HG02870 (cell line): ENCODE measurements at regions not wholly inside any gene's neighbourhood (a gene's known extent, or its start where the extent isn't known, plus 50 kb on each side); places are given as distances from the start of the nearest gene placed in this dataset.

Source experiments
- ATAC-seq: cut with Tn5 transposase; IDR thresholded peaks from one replicate; pipeline ENCODE4 v1.9.1; 2021; ENCODE audit warnings: mild to moderate bottlenecking, moderate library complexity; ENCODE audit not compliant: unreplicated experiment

DNA sequence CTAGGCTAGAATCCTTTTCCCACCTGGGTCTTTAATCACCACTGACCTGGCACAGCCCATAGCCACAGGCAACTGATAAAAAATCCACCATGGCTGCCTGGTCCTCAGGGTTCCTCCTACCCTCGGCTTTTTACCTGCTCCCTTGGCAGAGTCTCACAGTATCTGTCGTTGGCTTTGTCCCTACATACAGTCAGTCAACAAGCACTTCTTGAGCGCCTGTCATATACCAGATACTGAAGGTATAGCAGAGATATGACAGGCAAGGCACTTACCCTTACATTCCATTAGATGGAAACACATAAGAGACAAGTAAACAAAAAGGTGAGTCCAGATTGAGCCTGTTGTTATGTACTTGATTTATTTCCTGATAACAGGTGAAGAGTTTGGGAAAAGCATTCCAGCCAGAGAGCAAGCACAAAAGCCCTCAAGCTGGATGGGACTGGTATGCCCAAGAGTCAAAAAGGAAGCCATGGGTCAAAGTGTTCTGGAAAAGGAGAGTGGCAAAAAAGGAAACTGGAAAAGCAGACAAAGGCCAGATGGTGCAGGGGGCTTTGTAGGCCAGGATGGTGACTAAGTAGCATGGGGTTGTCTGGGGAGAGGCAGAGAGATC is 247.0 kb downstream of the CHD9NB start:
- no peak for ATAC-seq

DNA sequence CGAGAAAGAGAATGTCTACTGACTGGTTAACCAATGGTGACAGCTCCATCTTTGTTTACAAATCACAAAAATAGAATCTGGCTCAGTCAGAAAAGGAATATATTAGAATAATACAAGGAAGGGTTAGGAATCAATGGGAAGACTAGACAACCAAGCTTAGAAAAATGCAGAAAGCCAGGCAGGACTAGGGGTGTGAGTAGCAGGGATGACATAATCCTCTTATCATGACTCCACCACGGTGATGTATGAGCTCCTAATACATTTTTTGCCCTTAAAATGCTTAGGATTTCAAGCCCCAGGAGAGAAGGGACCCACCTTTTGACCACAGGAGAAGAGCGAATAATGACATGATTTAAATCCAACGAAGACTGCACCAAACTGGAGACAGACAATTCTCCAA is 252.3 kb downstream of the CHD9NB start:
- no peak for ATAC-seq

DNA sequence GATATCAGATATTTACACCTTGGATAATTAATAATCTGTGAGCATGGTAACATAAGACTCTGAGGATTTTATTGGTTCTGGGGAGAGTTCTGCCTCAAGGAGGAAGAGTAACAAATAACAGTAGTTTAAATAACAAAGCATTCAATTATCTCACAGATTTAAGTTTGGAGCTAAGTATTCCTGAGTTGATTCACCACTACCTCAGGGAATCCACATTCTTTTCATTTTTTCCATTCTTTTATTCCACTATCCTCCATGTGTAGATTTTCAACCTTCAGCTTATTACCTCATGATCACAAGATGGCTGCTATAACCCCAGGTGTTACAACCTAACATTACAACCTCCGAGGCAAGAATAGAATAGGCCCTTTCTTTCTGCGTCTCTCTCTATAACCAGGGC is 252.2 kb upstream of the TOX3 start:
- ATAC-seq = no peak

- no peak for ATAC-seq
Measured at GRCh38 chr16:52787709-52788108, 240.8 kb upstream of the TOX3 start.

GRCh38 chr16:52786091-52786490 is 239.1 kb upstream of the TOX3 start:
- ATAC-seq = no peak

GRCh38 chr16:52785653-52786052 is 238.7 kb upstream of the TOX3 start:
- no peak for ATAC-seq

GRCh38 chr16:52783616-52784015 is 236.7 kb upstream of the TOX3 start:
- ATAC-seq = no peak

- no peak for ATAC-seq
Measured at GRCh38 chr16:52781005-52781630, 234.2 kb upstream of the TOX3 start.

DNA sequence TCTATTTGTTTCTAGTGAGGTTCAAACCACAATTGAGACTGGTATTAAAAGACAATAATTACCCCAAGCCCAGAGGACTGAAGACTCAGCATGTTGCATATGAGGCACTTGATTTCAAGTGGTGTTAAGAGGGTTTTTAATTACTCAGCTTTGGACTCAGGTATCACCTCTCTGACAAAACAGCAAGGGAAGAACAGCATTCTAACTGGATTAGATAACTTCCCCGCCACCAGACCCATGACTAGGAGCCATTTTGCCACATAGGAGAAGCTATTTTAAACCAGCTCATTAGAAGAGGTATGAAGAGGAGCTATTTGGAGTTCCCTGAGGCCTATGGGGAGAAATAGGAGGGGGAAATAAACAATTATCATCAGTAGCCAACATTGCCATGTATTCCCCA is 226.1 kb upstream of the TOX3 start:
- ATAC-seq = no peak

DNA sequence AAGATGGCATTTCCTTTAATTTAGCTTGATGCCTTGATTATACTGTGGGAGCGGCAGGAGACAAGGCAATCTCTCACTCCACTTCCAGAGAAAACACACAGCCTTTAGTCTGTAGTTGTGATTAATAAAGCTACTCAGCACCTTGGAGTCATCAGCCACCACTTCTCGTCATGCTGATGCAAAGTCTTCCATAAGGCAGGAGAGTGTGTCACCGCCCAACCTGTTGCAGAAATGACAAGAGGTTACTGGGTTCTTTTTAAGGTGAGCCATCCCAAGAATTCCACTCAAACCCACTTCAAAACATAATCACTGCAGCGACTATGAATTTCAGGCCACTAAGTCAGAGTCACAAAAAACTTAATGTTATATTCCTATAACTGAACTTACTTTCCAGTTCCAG is 223.9 kb upstream of the TOX3 start:
- ATAC-seq = no peak

- no peak for ATAC-seq
Measured at GRCh38 chr16:52758473-52758855, 211.5 kb upstream of the TOX3 start.

DNA sequence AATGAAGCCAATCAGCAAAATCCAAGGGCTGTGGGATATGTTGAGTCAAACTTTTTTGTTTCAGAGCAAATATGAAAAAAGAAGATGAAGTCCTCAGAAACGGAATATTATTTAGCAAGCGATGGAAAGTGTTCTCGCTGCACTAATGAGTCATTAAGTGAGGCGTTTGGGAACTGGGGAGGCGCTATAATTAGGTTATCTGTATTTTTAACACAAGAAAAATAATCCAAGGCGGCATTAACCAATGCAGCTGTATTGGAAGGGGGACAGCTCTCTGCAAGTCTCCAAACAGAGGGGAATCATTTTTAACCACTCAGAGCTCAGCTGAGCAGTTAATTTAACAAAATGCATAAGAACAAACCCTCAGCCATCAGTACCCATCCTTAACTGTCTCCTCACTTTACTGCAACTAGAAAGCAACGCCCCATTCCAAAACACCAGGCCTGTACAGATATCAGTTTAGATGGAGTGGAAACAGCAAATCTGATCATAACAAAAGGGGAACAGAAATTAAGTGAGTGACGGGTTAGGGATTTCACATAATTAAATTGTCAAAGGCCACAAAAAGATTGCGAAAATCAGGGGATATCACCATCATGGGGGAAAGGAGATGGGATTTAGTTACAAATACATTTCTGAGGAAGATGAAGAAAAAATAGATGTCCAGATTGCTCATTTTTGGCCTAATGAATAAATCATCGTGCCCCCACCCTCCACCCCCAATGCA is 211.0 kb upstream of the TOX3 start:
- no peak for ATAC-seq

GRCh38 chr16:52756812-52757517 is 210.0 kb upstream of the TOX3 start:
- no peak for ATAC-seq

GRCh38 chr16:52755396-52755795 is 208.5 kb upstream of the TOX3 start:
- no peak for ATAC-seq

DNA sequence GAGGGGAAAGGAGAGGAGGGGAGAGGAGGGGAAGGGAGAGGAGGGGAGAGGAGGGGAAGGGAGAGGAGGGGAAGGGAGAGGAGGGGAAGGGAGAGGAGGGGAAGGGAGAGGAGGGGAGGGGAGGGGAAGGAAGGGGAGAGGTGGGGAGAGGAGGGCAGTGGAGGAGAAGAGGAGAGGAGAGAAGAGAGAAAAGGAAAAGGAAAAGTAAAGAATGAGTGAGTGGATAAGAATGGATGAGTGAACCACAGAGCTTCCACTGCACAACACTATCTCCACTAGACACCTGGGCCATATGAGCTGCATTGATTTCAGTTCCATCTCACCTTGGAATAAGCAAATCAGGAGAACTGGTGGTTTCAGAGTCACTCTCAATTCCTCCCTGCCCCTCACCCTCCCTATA is 204.1 kb upstream of the TOX3 start:
- ATAC-seq = no peak

- ATAC-seq = no peak
Measured at GRCh38 chr16:52748741-52749140, 201.8 kb upstream of the TOX3 start.

GRCh38 chr16:52747088-52747595 is 200.2 kb upstream of the TOX3 start:
- no peak for ATAC-seq

DNA sequence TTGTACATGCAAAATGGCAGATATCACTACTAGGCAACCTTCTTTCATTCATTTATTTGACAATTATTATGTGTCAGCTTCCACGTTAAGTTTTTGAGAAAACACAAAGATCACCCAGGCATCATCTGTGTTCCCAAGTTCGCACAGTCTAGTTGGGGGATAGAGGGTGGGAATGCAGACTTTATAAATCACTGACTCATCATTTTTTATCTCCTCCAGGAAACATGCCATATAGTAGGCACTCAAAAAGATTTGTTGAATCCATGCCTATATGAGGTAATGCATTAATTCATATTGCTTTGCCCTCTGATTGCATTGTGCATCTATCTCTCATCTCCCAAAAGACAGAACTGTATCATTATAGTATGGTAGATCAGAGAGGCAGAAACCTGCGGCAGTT is 196.8 kb upstream of the TOX3 start:
- ATAC-seq = no peak

DNA sequence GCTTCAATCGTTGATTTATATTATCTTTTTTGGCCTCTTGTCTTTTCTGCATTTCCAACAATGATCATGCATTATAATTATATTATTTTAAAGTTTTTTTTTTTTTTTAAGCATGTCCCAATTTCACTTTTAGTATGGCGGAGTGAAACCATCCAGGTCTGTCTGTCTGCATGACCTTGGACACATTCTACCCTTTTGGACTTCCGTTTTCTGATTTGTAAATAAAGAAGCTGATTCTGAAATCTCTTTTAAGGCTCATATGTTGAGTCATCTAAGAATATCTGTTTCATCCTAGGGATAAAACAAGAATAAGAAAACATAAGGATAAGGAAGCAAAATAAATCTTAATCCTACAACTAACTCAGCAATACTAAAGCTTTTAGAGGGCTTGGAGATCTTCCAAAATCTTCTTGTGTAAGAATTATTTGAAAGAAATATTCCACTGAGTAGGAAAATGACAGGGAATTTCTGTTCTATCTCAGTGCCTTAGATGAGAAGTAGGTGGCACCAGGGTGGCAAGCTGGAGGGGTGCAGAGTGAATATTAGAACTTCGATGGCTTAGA is 195.7 kb upstream of the TOX3 start:
- no peak for ATAC-seq

DNA sequence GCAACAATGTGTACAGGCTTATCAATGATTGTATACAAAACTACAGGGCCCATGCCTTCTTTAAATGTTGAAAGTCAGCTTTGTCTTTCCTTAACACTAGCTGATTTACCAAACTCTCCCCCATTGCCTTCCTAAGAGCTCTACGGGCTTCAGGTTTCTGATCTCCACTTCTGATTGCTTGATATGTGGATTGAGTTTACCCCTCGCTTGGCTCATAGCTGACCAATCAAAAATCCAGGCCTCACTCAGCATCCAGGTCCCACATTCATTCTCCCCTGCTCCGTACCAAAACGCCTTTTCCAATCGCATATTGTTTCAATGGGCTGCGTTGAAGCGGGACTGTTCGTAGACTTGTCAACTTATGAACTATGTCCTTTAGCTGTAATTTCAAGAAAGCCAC is 195.1 kb upstream of the TOX3 start:
- ATAC-seq = no peak

- no peak for ATAC-seq
Measured at GRCh38 chr16:52741351-52741750, 194.4 kb upstream of the TOX3 start.
